Keratinocyte (primary cell): ENCODE measurements at regions not wholly inside any gene's neighbourhood (a gene's known extent, or its start where the extent isn't known, plus 50 kb on each side); places are given as distances from the start of the nearest gene placed in this dataset.

Experiments used
- DNase-seq: peaks from one replicate; pipeline ENCODE4 v3.0.0-alpha.2; 2011; ENCODE audit warnings: low read depth, missing footprints, low spot score
- FAIRE-seq: peaks from 2 replicates; lab custom pipeline; 2011; peaks lifted over from hg19 to GRCh38; lab: Jason Lieb, UNC
- H2AFZ ChIP-seq: 2 replicates; pipeline ENCODE4 v1.6.0; 2012; ENCODE audit warnings: low read length, control low read depth, inconsistent platforms; ENCODE audit not compliant: control insufficient read depth
- H3K27ac ChIP-seq: 2 replicates; pipeline ENCODE4 v1.5.1; 2011; ENCODE audit warnings: low read length; ENCODE audit not compliant: control insufficient read depth, insufficient read depth
- H3K27me3 ChIP-seq: 3 replicates; pipeline ENCODE4 v1.6.0; 2011; ENCODE audit warnings: low read length; ENCODE audit not compliant: control insufficient read depth, insufficient read depth; ENCODE audit errors: extremely low read depth
- H3K36me3 ChIP-seq, 2 experiments: 2 replicates in 1 of 2; 3 replicates in 1 of 2; pipeline ENCODE4 v1.5.1; 2011; ENCODE audit warnings: low read length in 2 of 2, mild to moderate bottlenecking in 1 of 2; ENCODE audit not compliant: control insufficient read depth in 2 of 2, insufficient read depth in 2 of 2; ENCODE audit errors: extremely low read depth in 1 of 2
- H3K4me1 ChIP-seq: 3 replicates; pipeline ENCODE4 v1.5.1; 2011; ENCODE audit warnings: low read length; ENCODE audit not compliant: control insufficient read depth, insufficient read depth; ENCODE audit errors: extremely low read depth
- H3K4me2 ChIP-seq: 3 replicates; pipeline ENCODE4 v1.6.0; 2011; ENCODE audit warnings: low read depth, low read length; ENCODE audit not compliant: control insufficient read depth, insufficient read depth; ENCODE audit errors: extremely low read depth
- H3K4me3 ChIP-seq, 3 experiments: fragments of 200-600 bp in 1 of 3; sonication (generic) in 1 of 3; 2 replicates in 2 of 3; 3 replicates in 1 of 3; pipeline ENCODE4 v1.5.1; 2011 to 2016; ENCODE audit warnings: low read length in 3 of 3, mild to moderate bottlenecking in 3 of 3, control low read depth in 2 of 3, inconsistent platforms in 1 of 3, low read depth in 1 of 3, mixed read lengths in 1 of 3, mixed run types in 1 of 3, moderate library complexity in 1 of 3; ENCODE audit not compliant: control insufficient read depth in 2 of 3, insufficient read depth in 2 of 3; ENCODE audit errors: extremely low read depth in 1 of 3
- H3K79me2 ChIP-seq: 2 replicates; pipeline ENCODE4 v1.6.0; 2012; ENCODE audit warnings: low read length; ENCODE audit not compliant: control insufficient read depth, insufficient read depth
- H3K9ac ChIP-seq: 3 replicates; pipeline ENCODE4 v1.6.0; 2011; ENCODE audit warnings: low read length; ENCODE audit not compliant: control insufficient read depth, insufficient read depth; ENCODE audit errors: extremely low read depth
- H3K9me1 ChIP-seq: 3 replicates; pipeline ENCODE4 v1.6.0; 2011; ENCODE audit warnings: low read length; ENCODE audit not compliant: control insufficient read depth, insufficient read depth; ENCODE audit errors: extremely low read depth
- H3K9me3 ChIP-seq: 2 replicates; pipeline ENCODE4 v1.5.1; 2012; ENCODE audit warnings: low read depth, low read length; ENCODE audit not compliant: control insufficient read depth
- H4K20me1 ChIP-seq: 3 replicates; pipeline ENCODE4 v1.6.0; 2011; ENCODE audit warnings: low read length; ENCODE audit not compliant: control insufficient read depth, insufficient read depth; ENCODE audit errors: extremely low read depth
- CTCF ChIP-seq, 3 experiments: IDR thresholded peaks in 1 of 3; conservative IDR thresholded peaks in 1 of 3; optimal IDR thresholded peaks in 1 of 3; 2 replicates in 2 of 3; 3 replicates in 1 of 3; pipeline versions ENCODE3 to v1.5.1; 2011; ENCODE audit warnings: low read length in 3 of 3, mild to moderate bottlenecking in 3 of 3, moderate library complexity in 2 of 3, control low read depth in 1 of 3, inconsistent platforms in 1 of 3; ENCODE audit not compliant: insufficient read depth in 2 of 3; ENCODE audit errors: extremely low read depth in 1 of 3
- EZH2 ChIP-seq: IDR thresholded peaks from one replicate; pipeline ENCODE4 v1.6.1; 2012; ENCODE audit warnings: inconsistent platforms, mild to moderate bottlenecking, low read length, moderate library complexity
- dilution Hi-C: fragments of 300-500 bp; cut with MboI; formaldehyde crosslinking; loops from one replicate; pipeline ENCODE4 v1.7.0; 2020; ENCODE audit warnings: low sequenced_read_pairs; ENCODE audit not compliant: extremely low pct_ligation_motif_present

- no peak overlapping the region for H2AFZ ChIP-seq
Observed at GRCh38 chr15:100728371-100729201, 126.2 kb downstream of the ASB7 start.

GRCh38 chr15:100729461-100729860 is 127.1 kb downstream of the ASB7 start:
- H3K9ac ChIP-seq = no peak overlapping the region
- H3K9me1 ChIP-seq = peaks cover 2% of the 10 kb centered on the region
- no peak overlapping the region for H3K4me2 ChIP-seq
- no peak for TF ChIP-seq EZH2
- TF ChIP-seq CTCF (optimal IDR thresholded peaks at IDR 0.05 in 1 of 3, IDR thresholded peaks at IDR 0.05 in 1 of 3, conservative IDR thresholded peaks at IDR 0.05 in 1 of 3; ENCODE audit: extremely low read depth in 1 of 3, insufficient read depth in 2 of 3, low read length in 3 of 3) = no peak
- DNase-seq = no peak
- H2AFZ ChIP-seq = no peak overlapping the region
- H3K27ac ChIP-seq = no peak overlapping the region
- H3K36me3 ChIP-seq = no peaks in the 10 kb centered on the region
- H3K4me1 ChIP-seq = peaks cover 46% of the 10 kb centered on the region
- dilution Hi-C loops = no loop called here
- peaks cover 2% of the 10 kb centered on the region for H3K9me3 ChIP-seq
- H3K4me3 ChIP-seq = no peak overlapping the region
- H3K27me3 ChIP-seq = no peaks in the 10 kb centered on the region
- no peaks in the 10 kb centered on the region for H4K20me1 ChIP-seq
- no peaks in the 10 kb centered on the region for H3K79me2 ChIP-seq
- FAIRE-seq = no peak

More at GRCh38 chr15:100728371-100729201, 126.2 kb downstream of the ASB7 start:
- peaks cover 2% of the 10 kb centered on the region for H3K9me1 ChIP-seq
- FAIRE-seq (no peak), DNase-seq (no peak)
- H3K4me3 ChIP-seq = no peak overlapping the region
- no peaks in the 10 kb centered on the region for H3K79me2 ChIP-seq
- TF ChIP-seq EZH2 (no peak), CTCF (optimal IDR thresholded peaks at IDR 0.05 in 1 of 3, IDR thresholded peaks at IDR 0.05 in 1 of 3, conservative IDR thresholded peaks at IDR 0.05 in 1 of 3; ENCODE audit: extremely low read depth in 1 of 3, insufficient read depth in 2 of 3, low read length in 3 of 3) (peak in 1 of 3 experiments; percentile 7)
- no peaks in the 10 kb centered on the region for H3K27me3 ChIP-seq
- no peak overlapping the region for H3K9ac ChIP-seq
- H3K4me1 ChIP-seq = peaks cover 46% of the 10 kb centered on the region
- H4K20me1 ChIP-seq = no peaks in the 10 kb centered on the region
- H3K36me3 ChIP-seq = no peaks in the 10 kb centered on the region
- no peaks in the 10 kb centered on the region for H3K9me3 ChIP-seq
- H3K4me2 ChIP-seq = no peak overlapping the region
- H3K27ac ChIP-seq = no peak overlapping the region
- dilution Hi-C loops = no loop called here
